ENCODE measurements at regions not wholly inside any gene's neighbourhood (a gene's known extent, or its start where the extent isn't known, plus 50 kb on each side); places are given as distances from the start of the nearest gene placed in this dataset.
"Not testable (repeated sequence)": the region's sequence is repeated elsewhere in the genome, so short reads cannot be mapped to it uniquely, and the experiment has no call there.

DNA sequence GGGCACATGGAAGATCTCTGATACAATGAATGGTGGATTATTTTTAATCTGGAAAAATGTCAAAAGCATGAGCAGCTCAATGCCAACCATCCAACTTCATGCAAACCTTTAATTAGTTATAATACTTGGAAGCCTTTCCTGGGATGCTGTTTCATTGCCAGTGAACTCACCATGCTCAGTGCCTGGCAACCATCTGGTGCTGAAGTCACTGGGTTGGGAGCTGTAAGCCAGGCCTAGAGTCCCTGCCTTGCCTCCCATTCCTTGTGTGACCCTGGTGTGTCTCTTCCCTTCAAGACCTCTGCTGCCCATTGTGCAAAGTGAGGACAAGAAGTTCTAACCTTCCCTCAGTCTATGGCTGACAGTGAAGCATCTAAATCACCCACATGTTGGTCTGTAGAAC, 458.7 kb downstream of the RNF144A start:
- Histone ChIP-seq H3K27me3 (no peaks in the 10 kb centered on the region), H3K27ac (no peak overlapping the region), H3K36me3 (no peaks in the 10 kb centered on the region), H3K4me3 (no peak overlapping the region), H3K4me1 (peaks cover 0 to 9% of the 10 kb centered on the region in 2 donors), H3K9me3 (no peaks in the 10 kb centered on the region)
- no peak for DNase-seq (ENCODE audit: low spot score)
- TF ChIP-seq, protein P1, sequence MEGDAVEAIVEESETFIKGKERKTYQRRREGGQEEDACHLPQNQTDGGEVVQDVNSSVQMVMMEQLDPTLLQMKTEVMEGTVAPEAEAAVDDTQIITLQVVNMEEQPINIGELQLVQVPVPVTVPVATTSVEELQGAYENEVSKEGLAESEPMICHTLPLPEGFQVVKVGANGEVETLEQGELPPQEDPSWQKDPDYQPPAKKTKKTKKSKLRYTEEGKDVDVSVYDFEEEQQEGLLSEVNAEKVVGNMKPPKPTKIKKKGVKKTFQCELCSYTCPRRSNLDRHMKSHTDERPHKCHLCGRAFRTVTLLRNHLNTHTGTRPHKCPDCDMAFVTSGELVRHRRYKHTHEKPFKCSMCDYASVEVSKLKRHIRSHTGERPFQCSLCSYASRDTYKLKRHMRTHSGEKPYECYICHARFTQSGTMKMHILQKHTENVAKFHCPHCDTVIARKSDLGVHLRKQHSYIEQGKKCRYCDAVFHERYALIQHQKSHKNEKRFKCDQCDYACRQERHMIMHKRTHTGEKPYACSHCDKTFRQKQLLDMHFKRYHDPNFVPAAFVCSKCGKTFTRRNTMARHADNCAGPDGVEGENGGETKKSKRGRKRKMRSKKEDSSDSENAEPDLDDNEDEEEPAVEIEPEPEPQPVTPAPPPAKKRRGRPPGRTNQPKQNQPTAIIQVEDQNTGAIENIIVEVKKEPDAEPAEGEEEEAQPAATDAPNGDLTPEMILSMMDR (IDR thresholded peaks at IDR 0.05), result no peak

DNA sequence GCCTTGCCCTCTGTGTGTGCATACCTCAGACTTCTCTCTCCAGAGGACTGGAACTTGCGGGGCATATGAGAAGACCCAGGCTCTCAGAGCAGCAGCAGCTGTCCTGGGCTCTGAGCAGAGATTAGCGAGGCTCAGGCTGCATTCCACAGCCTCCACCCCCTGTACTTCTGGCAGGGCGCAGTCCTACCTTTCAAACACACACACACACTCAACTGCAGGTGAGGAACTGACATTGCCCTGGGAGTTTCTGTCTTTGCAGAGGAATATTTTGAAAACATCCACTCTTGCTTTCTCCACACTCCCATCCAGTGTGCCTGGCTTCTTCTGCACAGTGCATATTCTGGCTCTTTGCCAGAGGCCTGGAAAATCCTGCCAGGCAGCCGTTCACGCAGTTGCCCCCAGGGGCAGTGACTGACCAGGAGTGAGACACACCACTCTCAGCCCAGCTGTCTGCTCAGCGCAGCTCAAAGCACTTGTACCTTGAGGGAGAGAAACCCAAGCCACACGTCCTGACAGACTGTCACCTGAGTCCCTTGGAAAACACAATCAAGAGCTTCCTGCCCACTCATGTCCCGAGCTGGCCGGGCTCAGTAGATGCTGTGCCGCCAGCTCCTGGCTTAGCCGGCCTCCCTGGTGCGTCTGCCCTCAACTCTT, 460.8 kb downstream of the RNF144A start:
- H3K4me1 ChIP-seq, result peaks cover 0 to 9% of the 10 kb centered on the region in 2 donors
- no peak overlapping the region for H3K4me3 ChIP-seq
- H3K27ac ChIP-seq, result no peak overlapping the region
- H3K36me3 ChIP-seq, result no peaks in the 10 kb centered on the region
- DNase-seq (ENCODE audit: low spot score), result no peak
- H3K27me3 ChIP-seq, result no peaks in the 10 kb centered on the region
- TF ChIP-seq, protein P1 (IDR thresholded peaks at IDR 0.05), result no peak
- no peaks in the 10 kb centered on the region for H3K9me3 ChIP-seq

DNA sequence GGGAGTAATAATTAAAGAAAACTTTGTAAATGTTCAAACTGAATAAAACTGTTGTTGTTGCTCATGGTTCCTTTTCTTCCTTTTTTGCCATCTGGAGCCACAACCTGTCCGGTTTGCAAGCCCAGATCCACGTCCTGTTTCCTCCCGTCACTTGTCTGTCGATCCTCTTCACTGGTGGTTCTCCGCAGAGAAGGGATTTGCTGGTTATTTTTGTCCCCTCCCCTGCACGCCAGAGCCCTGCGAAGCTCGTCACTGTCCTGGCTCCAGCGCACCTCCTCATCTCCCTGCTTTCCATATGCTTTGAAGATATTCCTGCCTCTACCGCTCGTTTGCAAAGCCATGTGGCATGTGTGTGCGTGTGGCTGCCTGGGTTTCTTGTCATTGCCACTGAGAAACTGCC, 461.4 kb downstream of the RNF144A start:
- DNase-seq (ENCODE audit: low spot score), result no peak
- Histone ChIP-seq H3K27ac (no peak overlapping the region), H3K4me1 (peaks cover 0 to 9% of the 10 kb centered on the region in 2 donors), H3K9me3 (no peaks in the 10 kb centered on the region), H3K4me3 (no peak overlapping the region), H3K27me3 (no peaks in the 10 kb centered on the region), H3K36me3 (no peaks in the 10 kb centered on the region)
- TF ChIP-seq, protein P1 (IDR thresholded peaks at IDR 0.05), result no peak

DNA sequence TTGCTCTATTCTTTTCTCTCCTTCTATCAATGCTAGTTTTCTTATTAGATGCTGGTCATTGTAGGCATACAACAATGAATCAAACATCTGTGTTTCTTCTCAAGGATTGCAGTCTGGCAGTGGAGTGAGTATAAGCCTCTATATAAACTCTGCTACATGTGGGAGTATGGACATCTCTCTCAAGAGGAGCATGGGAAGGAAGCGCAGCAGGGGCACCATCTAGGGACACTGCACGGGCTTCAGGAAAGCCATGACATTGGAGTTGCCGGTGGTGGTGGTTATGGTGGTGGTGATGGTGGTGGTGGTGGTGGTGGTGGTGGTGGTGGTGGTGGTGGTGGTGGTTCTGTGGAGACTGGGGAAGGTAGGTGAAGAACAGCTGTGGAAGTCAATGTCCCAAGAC, 462.6 kb downstream of the RNF144A start:
- Histone ChIP-seq H3K27ac (no peak overlapping the region), H3K4me1 (peaks cover 0 to 9% of the 10 kb centered on the region in 2 donors), H3K4me3 (no peak overlapping the region), H3K27me3 (no peaks in the 10 kb centered on the region), H3K9me3 (no peaks in the 10 kb centered on the region), H3K36me3 (no peaks in the 10 kb centered on the region)
- TF ChIP-seq, protein P1 (IDR thresholded peaks at IDR 0.05), result no peak
- DNase-seq (ENCODE audit: low spot score), result no peak

DNA sequence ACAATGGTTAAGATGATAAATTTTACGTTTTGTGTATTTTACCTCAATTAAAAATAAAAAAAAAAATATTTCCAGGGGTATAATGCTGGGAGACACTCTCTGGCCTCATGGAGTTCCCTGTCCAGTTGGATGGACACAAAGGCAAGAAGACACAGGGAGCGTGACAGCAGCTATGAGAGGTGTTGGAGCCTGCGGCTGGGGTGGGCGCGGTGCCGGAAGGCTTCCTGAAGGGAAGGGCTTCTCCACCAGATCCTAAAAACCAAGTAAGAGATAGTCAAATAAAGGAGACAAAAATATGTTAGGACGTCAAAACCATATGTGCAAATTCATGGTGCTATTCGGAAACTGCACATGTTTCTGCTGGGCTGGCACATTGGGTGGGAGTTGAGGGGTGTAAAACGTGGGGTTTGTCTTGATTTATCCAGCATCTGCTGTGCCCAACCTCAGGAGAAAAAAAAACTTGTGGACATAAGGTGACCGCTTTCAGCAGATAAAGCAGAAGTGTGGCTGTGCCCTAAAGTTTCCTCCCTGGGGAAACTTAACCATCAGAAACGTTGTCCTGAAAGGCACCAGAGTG, 467.6 kb downstream of the RNF144A start:
- Histone ChIP-seq H3K27ac (no peak overlapping the region), H3K9me3 (no peaks in the 10 kb centered on the region), H3K4me1 (no peaks in the 10 kb centered on the region), H3K4me3 (no peak overlapping the region), H3K27me3 (no peaks in the 10 kb centered on the region), H3K36me3 (no peaks in the 10 kb centered on the region)
- DNase-seq (ENCODE audit: low spot score), result no peak
- TF ChIP-seq, protein P1 (IDR thresholded peaks at IDR 0.05), result no peak

DNA sequence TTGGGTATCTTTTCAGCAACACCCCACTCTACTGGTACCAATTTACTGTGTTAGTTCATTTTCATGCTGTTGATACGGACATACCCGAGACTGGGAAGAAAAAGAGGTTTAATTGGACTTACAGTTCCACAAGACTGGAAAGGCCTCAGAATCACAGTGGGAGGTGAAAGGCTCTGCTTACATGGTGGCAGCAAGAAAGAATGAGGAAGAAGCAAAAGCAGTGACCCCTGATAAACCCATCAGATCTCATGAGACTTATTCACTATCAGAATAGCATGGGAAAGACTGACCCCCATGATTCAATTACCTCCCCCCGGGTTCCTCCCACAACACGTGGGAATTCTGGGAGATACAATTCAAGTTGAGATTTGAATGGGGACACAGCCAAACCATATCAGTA, 473.1 kb downstream of the RNF144A start:
- DNase-seq (ENCODE audit: low spot score); H3K4me3 ChIP-seq; H3K27me3 ChIP-seq; H3K4me1 ChIP-seq; H3K36me3 ChIP-seq; H3K27ac ChIP-seq; H3K9me3 ChIP-seq: not testable (repeated sequence)

Measured in right atrium auricular region (tissue), 2 donors.